ENCODE measurements at regions not wholly inside any gene's neighbourhood (a gene's known extent, or its start where the extent isn't known, plus 50 kb on each side); places are given as distances from the start of the nearest gene placed in this dataset.

GRCh38 chr20:55004044-55004443 lies 528.7 kb downstream of the DOK5 start:
- Histone ChIP-seq H3K36me3 (ENCODE audit: insufficient read depth, low read length) (no peaks in the 10 kb centered on the region), H3K4me2 (ENCODE audit: low read depth, low read length, poor library complexity, severe bottlenecking) (no peak overlapping the region), H3K9ac (ENCODE audit: low read depth, low read length, poor library complexity, severe bottlenecking) (no peak overlapping the region), H3K9me2 (replicated peaks; ENCODE audit: low read depth, low read length) (no peaks in the 10 kb centered on the region), H3F3A (ENCODE audit: low read depth) (no peaks in the 10 kb centered on the region), H3K4me3 (ENCODE audit: low read length, poor library complexity, severe bottlenecking) (no peak overlapping the region), H3K9me3 (ENCODE audit: insufficient read depth, low read depth, low read length) (no peaks in the 10 kb centered on the region), H2AFZ (ENCODE audit: low read length) (no peak overlapping the region), H4K20me1 (ENCODE audit: insufficient read depth, low read length, poor library complexity, severe bottlenecking) (no peaks in the 10 kb centered on the region), H3K27me3 (ENCODE audit: insufficient read depth, low read length, poor library complexity, severe bottlenecking) (no peaks in the 10 kb centered on the region), H3K4me1 (ENCODE audit: insufficient read depth, low read length, poor library complexity, severe bottlenecking) (no peaks in the 10 kb centered on the region), H3K79me2 (ENCODE audit: insufficient read depth, low read length) (no peaks in the 10 kb centered on the region)
- TF ChIP-seq EZH2phosphoT487 (IDR thresholded peaks at IDR 0.05; ENCODE audit: borderline replicate concordance): no peak
- TF ChIP-seq, protein P1, sequence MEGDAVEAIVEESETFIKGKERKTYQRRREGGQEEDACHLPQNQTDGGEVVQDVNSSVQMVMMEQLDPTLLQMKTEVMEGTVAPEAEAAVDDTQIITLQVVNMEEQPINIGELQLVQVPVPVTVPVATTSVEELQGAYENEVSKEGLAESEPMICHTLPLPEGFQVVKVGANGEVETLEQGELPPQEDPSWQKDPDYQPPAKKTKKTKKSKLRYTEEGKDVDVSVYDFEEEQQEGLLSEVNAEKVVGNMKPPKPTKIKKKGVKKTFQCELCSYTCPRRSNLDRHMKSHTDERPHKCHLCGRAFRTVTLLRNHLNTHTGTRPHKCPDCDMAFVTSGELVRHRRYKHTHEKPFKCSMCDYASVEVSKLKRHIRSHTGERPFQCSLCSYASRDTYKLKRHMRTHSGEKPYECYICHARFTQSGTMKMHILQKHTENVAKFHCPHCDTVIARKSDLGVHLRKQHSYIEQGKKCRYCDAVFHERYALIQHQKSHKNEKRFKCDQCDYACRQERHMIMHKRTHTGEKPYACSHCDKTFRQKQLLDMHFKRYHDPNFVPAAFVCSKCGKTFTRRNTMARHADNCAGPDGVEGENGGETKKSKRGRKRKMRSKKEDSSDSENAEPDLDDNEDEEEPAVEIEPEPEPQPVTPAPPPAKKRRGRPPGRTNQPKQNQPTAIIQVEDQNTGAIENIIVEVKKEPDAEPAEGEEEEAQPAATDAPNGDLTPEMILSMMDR (conservative IDR thresholded peaks at IDR 0.05; ENCODE audit: low read length): no peak

GRCh38 chr20:54995553-54995952 lies 520.2 kb downstream of the DOK5 start:
- TF ChIP-seq, protein P1 (conservative IDR thresholded peaks at IDR 0.05; ENCODE audit: low read length): no peak
- TF ChIP-seq EZH2phosphoT487 (IDR thresholded peaks at IDR 0.05; ENCODE audit: borderline replicate concordance): no peak
- H3K27me3 ChIP-seq (ENCODE audit: insufficient read depth, low read length, poor library complexity, severe bottlenecking): no peaks in the 10 kb centered on the region
- no peaks in the 10 kb centered on the region for H4K20me1 ChIP-seq (ENCODE audit: insufficient read depth, low read length, poor library complexity, severe bottlenecking)
- no peaks in the 10 kb centered on the region for H3K79me2 ChIP-seq (ENCODE audit: insufficient read depth, low read length)
- no peak overlapping the region for H3K9ac ChIP-seq (ENCODE audit: low read depth, low read length, poor library complexity, severe bottlenecking)
- no peak overlapping the region for H3K4me3 ChIP-seq (ENCODE audit: low read length, poor library complexity, severe bottlenecking)
- H3K9me2 ChIP-seq (replicated peaks; ENCODE audit: low read depth, low read length): no peaks in the 10 kb centered on the region; the same call in 1 of the 2 replicates
- H3K9me3 ChIP-seq (ENCODE audit: insufficient read depth, low read depth, low read length): no peaks in the 10 kb centered on the region
- H3K36me3 ChIP-seq (ENCODE audit: insufficient read depth, low read length): no peaks in the 10 kb centered on the region
- no peak overlapping the region for H2AFZ ChIP-seq (ENCODE audit: low read length)
- H3K4me2 ChIP-seq (ENCODE audit: low read depth, low read length, poor library complexity, severe bottlenecking): no peak overlapping the region
- no peaks in the 10 kb centered on the region for H3F3A ChIP-seq (ENCODE audit: low read depth)
- no peaks in the 10 kb centered on the region for H3K4me1 ChIP-seq (ENCODE audit: insufficient read depth, low read length, poor library complexity, severe bottlenecking)

DNA sequence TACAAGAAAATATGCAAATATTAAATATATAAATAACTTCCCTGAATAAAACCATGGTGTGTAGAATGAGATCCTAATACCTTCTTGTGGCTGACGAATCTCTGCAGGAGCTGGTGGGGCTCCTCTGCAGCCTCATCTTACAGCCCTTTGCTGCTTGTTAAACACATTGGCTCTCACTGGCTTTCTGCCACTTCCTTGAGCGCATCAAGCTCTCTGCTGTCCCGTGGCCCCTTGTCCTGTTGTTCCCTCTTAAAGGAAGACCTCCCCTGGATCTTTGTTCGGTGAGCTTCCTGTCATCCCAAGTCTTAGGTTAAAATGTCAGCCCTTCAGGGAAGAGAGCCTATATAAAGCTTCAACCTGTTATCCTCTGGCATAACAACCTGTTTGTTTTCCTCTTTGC lies 519.6 kb downstream of the DOK5 start:
- Histone ChIP-seq H3K27me3 (ENCODE audit: insufficient read depth, low read length, poor library complexity, severe bottlenecking) (no peaks in the 10 kb centered on the region), H3K4me1 (ENCODE audit: insufficient read depth, low read length, poor library complexity, severe bottlenecking) (no peaks in the 10 kb centered on the region), H3K36me3 (ENCODE audit: insufficient read depth, low read length) (no peaks in the 10 kb centered on the region), H3K9ac (ENCODE audit: low read depth, low read length, poor library complexity, severe bottlenecking) (no peak overlapping the region), H3K79me2 (ENCODE audit: insufficient read depth, low read length) (no peaks in the 10 kb centered on the region), H2AFZ (ENCODE audit: low read length) (no peak overlapping the region), H3F3A (ENCODE audit: low read depth) (no peaks in the 10 kb centered on the region), H3K4me2 (ENCODE audit: low read depth, low read length, poor library complexity, severe bottlenecking) (no peak overlapping the region), H4K20me1 (ENCODE audit: insufficient read depth, low read length, poor library complexity, severe bottlenecking) (no peaks in the 10 kb centered on the region), H3K4me3 (ENCODE audit: low read length, poor library complexity, severe bottlenecking) (no peak overlapping the region), H3K9me3 (ENCODE audit: insufficient read depth, low read depth, low read length) (no peaks in the 10 kb centered on the region), H3K9me2 (replicated peaks; ENCODE audit: low read depth, low read length) (no peaks in the 10 kb centered on the region; the same call in 1 of the 2 replicates)
- TF ChIP-seq, protein P1 (conservative IDR thresholded peaks at IDR 0.05; ENCODE audit: low read length): no peak
- no peak for TF ChIP-seq EZH2phosphoT487 (IDR thresholded peaks at IDR 0.05; ENCODE audit: borderline replicate concordance)
